Activated CD8-positive, alpha-beta memory T cell treated with anti-CD3 and anti-CD28 coated beads for 1 hour (primary cell): ENCODE measurements at regions not wholly inside any gene's neighbourhood (a gene's known extent, or its start where the extent isn't known, plus 50 kb on each side); places are given as distances from the start of the nearest gene placed in this dataset.
"Not testable (repeated sequence)": the region's sequence is repeated elsewhere in the genome, so short reads cannot be mapped to it uniquely, and the experiment has no call there.

ENCODE experiments used
- DNase-seq, 2 donors: peaks; one replicate each; pipeline ENCODE4 v3.0.0-alpha.2; 2020; ENCODE audit warnings: low read depth in 1 of 2; ENCODE audit errors: extremely low read depth in 1 of 2

GRCh38 chr13:50539791-50540530, 303.5 kb downstream of the DLEU7 start:
- DNase-seq = no peak

- DNase-seq = no peak
These were observed 300.4 kb downstream of the DLEU7 start for GRCh38 chr13:50543141-50543540.

- DNase-seq = no peak
These were observed 299.7 kb downstream of the DLEU7 start for GRCh38 chr13:50543782-50544181.

GRCh38 chr13:50544211-50544610, 299.3 kb downstream of the DLEU7 start:
- DNase-seq = no peak

- DNase-seq = not testable (repeated sequence)
These were observed 296.3 kb downstream of the DLEU7 start for GRCh38 chr13:50547175-50547574.

GRCh38 chr13:50548586-50548985, 294.9 kb downstream of the DLEU7 start:
- no peak for DNase-seq

GRCh38 chr13:50549221-50549942, 294.1 kb downstream of the DLEU7 start:
- no peak for DNase-seq

- DNase-seq = no peak
These were observed 293.3 kb downstream of the DLEU7 start for GRCh38 chr13:50550151-50550550.

GRCh38 chr13:50552424-50552966, 291.0 kb downstream of the DLEU7 start:
- no peak for DNase-seq

- DNase-seq = no peak
These were observed 281.8 kb downstream of the DLEU7 start for GRCh38 chr13:50561739-50562138.

- no peak for DNase-seq
These were observed 276.8 kb downstream of the DLEU7 start for GRCh38 chr13:50566646-50567045.

- DNase-seq = no peak
These were observed 271.4 kb downstream of the DLEU7 start for GRCh38 chr13:50572129-50572528.

GRCh38 chr13:50573066-50573465, 270.4 kb downstream of the DLEU7 start:
- DNase-seq = no peak

GRCh38 chr13:50574731-50575130, 268.8 kb downstream of the DLEU7 start:
- no peak for DNase-seq

GRCh38 chr13:50575138-50575537, 268.4 kb downstream of the DLEU7 start:
- DNase-seq = no peak

GRCh38 chr13:50576156-50576555, 267.3 kb downstream of the DLEU7 start:
- DNase-seq = no peak

- DNase-seq = no peak
These were observed 265.7 kb downstream of the DLEU7 start for GRCh38 chr13:50577806-50578205.

GRCh38 chr13:50580684-50581305, 262.7 kb downstream of the DLEU7 start:
- no peak for DNase-seq

- no peak for DNase-seq
These were observed 261.8 kb downstream of the DLEU7 start for GRCh38 chr13:50581586-50582196.

- DNase-seq = no peak
These were observed 258.5 kb downstream of the DLEU7 start for GRCh38 chr13:50584856-50585580.
